ENCODE measurements at regions not wholly inside any gene's neighbourhood (a gene's known extent, or its start where the extent isn't known, plus 50 kb on each side); places are given as distances from the start of the nearest gene placed in this dataset.

DNA sequence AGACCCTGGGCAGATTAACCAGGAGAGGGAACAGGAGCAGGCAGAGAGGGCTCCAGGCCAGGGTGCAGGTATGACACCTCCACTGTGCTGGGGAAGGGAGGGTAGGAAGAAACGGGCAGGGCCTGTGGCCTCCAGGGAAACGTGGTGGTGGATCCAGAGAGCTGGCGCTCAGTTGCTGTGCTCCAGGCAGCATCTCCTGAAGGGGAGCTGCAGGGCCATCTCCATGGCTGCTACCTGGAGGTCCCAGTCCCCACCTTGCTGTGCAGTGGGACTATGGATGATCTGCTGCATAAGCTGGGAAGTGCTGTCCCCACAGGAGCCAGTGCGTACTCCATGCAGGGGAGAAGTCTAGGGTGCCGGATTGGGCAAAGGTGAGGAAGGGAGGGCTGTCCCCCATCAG is 125.9 kb upstream of the RUNX3 start:
- no peak for DNase-seq

DNA sequence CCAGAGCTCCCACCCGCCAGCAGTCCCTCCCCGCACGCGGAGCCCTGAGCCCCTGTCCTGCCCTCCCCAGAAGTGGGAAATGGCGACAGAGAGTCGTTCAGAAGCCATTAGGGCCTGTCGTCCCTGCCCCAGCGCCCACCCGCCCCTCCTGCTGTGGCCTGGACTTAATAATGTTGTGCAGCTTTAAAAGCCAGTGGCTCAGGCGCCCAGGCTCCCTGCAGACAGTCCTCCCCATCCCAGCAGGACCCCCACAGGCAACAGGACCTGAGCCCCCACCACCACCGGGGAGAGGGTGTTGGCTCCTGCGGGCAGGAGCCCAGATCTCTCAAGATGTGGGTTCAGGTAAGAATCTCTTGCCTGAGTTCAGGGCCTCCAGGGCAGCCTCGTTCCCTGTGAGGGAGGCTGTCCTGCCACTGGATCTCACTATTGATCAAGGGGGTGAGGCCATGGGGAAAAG is 125.3 kb upstream of the RUNX3 start:
- DNase-seq = no peak

DNA sequence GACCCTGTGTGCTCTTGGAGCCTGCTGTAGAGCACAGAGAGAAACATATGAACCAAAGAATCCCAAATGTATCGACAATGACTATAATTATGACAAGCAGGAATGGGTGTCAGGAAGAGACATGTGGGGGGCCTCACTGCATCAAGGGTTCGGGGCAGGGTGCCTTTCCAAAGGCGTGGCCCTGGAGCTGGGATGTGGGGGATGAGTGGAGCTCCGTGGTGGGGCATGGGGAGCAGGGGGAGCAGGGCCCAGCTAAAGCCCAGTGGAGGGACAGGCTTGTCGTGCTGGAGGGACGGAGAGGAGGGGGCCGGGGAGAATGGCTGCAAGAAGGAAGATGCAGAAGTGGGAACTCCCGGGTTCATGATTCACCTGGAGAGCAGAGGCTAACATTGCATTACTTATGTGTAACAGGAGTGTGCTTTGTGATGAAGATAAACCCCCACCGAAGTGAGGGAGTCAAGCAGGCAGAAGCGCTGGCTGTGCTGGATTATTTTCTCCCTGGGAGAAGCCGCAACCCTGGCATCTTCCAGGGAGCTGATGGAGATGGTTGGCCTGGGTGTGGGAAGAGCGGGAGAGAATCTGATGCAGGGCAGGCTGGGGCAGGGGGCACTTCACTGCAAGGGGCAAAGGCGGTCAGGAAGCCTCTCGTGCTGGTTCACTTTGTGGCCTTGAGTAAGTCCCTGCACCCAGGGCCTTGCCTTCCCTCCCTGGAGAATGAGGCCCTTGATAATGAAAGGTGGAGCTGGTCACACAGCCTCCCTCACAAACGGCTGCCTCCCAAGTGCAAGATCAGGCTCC is 124.6 kb upstream of the RUNX3 start:
- DNase-seq = no peak

DNA sequence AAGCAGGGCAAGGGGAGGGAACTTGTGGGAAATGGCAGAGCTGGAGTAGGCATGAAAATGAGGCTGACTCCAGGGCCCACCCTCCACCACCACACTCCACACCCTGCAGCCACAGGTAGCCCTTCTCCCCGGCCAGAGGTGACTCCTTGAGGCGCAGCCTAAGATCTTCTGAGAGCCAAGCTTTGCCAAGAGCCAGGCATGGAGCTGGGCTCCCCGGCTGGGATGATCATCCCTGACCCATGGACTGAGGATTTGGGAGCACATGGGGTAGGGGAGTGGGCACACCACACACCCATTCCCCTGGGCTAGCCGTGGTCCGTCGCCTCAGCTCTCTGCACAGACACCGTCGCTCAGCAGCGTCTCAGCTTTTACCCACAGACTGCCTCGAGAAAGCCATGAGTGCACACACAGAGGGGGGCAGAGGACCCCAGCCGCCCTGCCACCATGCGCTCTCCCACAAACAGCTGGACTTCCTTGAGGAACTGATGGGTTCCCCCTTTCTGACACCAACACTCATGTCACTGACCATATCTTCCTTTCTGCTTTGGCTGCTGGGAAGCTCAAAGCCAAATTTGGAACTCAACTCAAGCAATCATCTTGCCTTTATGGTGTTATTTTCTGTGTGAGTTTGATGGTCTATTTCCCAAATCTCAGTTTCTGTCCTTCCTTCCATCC is 123.6 kb upstream of the RUNX3 start:
- no peak for DNase-seq

DNA sequence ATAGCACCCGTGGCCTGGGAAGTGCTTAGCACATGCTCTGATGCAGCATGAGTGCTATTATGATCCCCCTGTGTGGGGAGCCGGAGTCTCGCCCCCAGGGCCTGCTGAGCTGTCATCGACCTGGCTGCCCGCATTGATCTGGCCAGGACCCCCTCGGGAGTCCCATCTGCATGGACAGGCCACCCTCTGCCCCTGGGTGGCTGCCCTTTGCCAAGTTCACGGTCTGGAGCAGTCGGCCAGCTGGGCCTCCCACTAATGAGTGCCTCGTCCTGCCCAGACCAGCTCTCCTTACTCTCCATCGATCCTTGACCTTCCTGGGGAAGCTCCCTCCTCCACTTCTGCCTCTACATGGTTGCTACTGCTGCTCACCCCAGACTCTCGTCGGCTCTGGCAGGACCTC is 121.8 kb upstream of the RUNX3 start:
- DNase-seq = no peak

DNA sequence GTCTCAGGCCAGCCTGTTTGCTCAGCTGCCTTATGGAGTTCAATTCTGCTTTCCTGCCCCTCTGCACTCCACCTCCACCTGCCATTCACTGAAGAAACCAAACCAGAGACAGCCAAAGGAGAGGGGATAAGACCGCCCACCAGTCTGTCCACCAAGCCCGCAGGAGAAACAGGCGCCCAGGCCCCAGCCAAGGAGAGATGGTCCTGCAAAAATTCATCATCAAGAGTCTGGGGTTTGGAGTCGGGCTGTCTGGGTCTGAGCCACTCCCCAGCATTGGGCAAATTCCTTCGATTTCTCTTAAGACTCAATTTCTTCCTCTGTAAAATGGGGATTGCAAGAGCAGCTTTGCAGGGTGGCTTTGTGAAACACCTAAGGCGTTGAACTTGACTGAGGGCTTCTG is 121.4 kb upstream of the RUNX3 start:
- DNase-seq = no peak

DNA sequence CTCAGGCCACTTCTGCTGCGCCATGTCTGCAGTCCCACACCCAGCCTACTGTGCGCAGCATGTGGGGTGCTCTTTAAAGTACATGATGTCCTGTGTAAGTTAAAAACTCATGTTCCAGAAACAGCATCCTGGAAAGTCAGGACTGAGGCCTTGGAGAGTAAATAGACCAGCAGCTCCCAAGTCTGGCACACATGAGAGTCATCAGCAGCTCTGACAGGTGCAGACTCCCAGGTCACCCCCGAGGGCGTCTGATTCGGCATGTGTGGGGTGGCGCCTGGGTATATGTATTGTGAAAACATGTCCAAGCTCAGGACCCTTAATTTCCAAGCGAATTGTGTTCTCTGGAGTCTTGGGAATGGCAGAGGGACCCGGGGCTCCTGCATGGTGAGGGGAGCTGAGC is 120.1 kb upstream of the RUNX3 start:
- no peak for DNase-seq

DNA sequence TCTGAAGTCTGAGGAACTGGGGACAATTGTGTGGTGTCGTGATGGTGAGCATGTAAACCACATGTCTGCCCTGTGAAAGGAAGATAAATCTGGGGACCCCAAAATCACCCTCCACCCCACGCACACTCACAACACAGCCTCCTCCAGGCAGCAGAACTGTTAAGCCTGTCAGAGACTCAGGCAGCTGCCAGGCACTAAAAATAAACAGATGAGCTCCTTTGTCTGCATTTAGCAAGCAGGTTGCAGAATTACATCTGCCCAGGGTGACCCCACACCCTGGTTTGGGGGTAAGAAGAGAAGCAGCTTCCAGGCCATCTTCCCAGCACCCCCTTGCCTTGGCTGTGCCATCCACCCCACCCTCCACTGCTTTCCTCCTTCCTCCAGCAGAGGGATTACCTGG is 119.1 kb upstream of the RUNX3 start:
- no peak for DNase-seq

DNA sequence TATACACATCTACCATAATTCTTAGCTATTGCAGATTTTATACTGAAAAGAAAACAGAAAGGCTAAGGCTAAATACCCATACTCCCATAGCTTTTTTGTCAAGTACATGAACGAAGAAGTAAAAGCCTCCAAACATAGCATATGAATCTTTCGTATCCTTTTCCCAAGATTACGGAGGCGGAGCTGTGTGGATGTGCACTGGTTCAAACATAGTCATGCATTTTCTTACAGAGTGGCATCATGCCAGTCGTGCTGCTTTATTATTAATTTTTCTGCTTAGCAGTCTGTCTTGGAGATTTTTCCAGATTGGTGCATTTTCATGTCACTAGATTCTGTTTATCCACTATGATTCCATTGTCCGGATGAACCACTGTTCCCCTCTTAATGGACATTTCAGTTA is 118.7 kb upstream of the RUNX3 start:
- DNase-seq = no peak

DNA sequence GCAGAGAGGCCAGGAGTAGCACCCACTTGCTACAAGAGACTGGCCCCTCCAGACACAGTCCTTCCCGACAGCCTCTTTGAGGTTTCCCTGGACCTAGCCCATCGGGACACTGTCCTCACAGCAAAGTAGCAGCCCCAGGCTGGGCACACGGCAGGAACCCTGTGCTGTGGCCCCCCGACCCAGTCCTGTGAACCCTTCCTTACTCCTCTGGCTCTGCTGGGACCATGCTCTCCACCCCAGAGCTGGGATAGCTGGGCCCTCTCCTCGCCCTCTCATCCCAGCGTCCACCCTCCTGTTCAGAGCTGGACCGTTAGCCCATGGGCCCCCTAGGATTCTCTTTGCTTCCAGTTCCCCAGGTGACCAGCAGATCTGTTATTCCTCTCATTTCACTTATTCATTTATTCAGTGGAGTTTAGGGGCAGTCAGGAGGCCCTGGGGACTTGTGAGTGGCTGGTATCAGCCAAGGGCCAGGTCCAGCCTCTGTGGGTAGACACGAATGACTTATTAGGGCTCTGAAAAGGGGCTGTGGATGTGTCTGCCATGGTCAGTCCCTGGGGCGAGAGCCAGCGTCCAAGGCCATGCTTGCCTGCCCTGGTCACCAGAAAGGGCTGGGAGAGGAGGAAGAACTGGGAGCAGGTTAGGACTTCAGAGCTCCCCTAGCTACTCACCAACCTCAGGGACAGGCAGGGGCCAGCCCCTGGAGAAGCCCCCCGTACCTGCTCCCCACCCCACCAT is 117.6 kb upstream of the RUNX3 start:
- DNase-seq = no peak

DNA sequence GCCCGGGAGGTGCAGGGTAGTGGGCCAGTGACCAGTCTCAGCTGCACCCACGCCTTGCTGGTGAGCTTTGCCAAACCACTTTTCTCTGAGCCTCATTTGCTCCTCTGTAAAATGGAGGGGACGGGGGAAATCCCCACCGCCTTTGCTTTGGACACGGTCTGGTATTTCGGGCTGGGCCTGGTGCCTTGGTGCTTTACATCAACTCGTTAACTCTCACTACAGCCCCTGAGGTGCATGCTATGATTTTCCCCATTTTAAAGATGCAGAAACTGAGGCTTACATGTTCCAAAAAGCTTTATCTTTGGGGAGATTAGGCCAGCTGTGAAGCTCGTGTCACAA is 116.1 kb upstream of the RUNX3 start:
- no peak for DNase-seq

DNA sequence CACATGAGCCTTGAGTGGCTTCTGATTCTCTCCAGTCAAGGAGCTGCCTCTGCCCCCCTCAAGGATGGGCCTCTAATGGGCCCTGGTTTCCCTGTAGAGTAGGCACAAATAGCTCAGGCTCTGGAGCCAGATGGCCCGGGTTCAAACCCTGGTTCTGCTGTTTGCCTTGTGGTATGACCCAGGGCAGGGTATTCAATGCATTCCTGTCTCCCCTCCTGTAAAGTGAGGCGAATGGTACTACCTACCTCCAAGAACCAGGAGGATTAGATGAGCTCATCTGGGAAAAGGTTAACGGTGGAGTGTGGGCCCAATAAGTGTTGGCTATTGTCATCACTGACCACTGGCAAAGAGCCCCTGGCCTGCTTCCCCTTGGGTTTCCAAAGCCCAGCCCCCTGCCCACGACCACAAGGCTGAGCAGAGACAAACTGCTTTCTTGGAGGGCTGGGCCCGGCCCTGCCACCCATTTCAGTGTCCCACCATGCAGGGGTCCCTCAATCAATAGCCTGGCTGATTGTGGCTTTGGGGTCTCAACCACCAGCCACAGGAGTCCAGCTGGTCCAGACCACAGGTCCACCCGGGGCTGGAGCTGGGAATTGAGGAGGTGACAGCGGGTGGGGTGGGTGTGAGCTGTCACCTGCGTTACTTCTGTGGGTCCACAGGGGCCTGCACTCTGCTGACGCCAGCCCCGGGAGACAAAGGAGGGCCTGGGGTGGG is 115.6 kb upstream of the RUNX3 start:
- no peak for DNase-seq

DNA sequence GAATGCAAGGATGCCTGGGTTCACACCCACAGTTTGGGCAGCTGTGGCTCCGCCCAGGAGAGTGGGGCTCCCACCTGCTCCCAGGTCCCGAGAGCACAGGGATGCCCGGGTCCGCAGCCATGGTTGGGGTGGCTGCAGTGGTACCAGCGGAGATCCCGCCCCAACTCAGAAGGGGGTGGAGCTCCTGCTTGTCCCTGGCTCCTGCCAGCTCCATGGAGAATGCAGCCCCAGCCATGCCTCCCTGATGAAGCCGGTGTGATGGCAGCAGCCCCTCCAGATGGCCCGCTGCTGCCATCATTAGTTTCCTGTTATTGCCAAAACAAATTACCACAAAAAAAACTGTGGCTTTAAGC is 113.1 kb upstream of the RUNX3 start:
- DNase-seq = no peak

DNA sequence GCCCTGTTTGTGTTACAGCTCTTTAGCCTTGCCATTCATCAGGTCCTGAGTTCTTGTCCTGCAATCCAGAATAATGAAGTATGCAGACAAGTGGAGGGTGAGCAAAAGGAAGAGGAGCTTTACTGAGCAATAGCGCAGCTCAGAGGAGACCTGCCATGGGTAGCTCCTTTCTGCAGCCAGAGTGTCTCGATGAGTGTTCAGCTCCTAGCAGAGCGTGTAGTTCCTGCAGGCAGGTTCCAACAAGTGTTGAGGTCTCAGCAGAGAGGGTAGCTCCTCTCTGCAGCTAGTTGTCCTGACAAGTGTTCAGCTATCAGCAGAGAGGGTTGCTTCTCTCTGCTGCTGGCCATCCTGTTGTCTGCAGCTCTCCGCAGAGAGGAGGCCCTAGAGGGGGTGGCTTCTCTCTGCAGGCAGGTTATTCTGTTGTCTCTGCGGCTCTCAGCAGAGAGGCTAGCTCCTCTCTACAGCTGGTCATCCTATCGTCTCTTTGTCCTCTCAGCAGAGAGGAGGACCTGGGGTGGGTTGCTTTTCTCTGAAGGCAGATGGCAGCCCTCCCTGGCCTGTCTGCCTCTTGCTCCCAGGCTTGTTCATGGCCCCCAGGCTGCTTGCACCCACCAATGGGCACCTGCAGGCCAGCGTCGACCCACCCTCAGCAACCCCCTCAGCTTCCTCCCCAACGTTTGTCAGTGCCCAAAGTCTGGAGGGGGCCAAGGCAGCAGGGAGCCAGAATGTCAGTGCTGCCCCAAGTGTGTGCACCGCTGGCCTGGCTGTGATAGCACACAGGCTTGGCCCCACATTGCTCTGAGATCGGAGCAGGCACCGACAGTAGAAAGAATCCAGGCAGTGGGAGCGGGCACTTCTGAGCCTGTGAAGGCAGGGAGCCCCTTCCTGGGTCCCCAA is 112.5 kb upstream of the RUNX3 start:
- no peak for DNase-seq

DNA sequence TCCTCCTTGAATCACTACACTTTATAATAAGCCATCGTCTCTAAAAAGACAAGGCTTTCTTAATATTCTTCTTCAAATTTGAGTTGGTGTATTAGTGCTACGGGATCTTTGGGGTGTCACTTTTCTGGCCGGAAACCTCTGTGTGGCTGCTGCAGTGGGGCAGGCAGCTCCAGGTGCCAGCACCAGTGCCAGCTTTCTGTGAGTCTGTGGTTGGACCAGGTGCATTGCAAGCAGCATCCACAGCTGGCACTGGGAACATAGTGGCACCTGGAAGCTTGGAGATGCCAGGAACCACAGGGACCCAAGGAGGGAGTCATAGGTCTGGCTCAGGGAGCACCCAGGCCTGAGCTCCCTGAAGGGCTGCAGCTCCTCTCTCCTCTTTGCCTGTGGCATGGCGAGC is 111.8 kb upstream of the RUNX3 start:
- DNase-seq = no peak

DNA sequence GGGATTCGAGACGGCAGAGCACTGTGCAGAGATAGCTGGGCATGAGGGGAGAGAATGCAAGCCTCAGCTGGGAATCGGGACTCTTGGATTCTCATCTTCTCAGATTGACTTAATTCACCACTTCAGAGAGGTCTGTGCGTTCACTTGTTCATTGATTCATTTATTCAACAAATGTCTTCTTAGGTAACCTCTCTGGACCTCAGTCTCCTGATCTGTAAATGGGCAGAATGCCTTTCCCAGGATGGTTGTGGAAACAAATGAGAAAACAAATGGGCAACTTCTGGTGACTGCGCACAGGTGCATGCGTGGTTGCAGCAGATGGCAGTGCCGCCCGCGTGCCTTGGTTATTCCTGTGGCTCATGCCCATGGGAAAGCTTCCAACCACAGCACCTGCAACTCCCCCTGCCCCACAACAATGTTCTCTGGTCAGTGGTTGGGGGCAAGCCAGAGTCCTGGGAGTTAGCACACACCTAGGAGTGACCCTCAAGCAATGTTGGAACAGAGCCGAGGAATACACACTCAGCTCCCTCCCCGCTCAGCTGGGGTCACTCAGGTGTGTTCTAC is 110.1 kb upstream of the RUNX3 start:
- no peak for DNase-seq

DNA sequence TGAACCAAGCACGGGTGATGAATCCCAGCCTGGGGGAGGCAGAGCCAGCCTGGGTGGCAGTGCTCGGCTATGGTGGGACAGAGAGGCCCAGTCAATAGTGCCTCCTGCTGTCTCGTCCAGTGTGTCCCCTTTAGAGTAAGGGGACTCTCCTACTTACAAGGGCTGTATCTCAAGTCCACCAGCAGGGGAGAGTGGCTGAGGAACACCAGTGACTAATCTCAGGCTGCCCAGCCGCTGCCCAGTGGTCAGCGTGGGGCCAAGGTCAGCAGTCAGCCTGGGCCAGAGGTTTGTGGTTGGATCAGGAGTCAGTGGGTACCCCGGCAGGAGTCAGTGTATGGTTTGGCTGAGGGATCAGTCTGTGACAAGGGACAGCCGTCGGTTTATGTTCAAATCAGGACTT is 109.2 kb upstream of the RUNX3 start:
- no peak for DNase-seq

DNA sequence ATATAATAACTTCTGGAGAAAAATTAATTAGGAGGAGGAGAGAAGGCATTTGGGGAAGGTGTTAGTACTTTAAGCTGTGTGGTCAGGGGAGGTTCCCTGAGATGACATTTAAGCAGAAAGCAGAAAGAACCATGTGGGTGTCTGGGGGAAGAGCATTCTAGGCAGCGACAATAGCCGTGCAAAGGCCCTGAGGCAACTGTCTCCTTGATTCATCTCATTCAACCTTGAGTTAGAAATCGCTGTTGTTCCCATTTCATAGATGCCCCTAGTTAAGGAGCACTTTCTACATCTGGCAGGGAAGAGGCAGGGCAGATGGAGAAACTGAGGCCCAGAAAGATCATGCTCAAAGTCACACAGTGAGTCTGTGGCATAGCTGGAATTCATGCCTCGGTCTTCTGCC is 108.6 kb upstream of the RUNX3 start:
- DNase-seq = no peak

DNA sequence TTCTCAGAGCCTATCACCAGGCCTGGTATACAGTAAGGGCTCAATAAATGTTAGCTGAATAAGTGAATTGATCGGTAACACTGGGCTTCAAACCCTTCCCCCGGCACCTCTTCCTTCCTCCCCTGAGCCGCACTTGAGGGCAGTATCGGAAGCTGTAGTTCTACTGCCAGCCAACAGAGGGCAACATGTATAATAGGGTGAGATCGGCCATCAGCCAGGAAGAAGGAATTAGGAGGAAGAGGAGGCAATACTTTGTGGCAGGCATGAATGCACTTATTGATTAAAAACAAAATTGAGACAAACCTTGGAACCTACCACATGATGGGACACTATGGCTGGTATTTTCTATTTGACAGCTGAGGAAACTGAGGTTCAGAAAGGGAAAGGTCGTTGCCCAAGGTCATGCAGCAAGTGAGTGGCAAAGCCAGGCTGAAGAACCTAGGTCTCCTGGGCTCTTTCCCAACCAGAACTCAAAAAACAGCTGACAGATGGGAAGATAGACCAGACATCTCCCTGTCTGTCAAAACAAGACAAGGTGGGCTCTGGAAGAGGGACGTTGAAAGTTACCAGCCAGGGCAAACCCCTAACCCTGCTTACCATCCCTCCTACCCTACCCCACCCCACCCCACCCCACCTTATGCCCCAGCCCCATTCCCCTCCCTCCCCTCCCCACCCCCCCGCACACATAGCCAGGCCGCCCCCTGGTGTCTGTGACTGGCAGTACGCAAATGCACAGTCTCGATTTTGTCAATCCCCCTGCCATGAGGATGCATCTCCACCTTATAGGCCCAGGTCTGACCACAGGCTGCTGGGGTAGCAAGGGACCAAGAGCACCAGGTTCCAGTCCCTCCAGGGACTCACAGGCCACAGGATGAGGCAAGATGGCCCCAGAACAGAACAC is 107.3 kb upstream of the RUNX3 start:
- DNase-seq = no peak

DNA sequence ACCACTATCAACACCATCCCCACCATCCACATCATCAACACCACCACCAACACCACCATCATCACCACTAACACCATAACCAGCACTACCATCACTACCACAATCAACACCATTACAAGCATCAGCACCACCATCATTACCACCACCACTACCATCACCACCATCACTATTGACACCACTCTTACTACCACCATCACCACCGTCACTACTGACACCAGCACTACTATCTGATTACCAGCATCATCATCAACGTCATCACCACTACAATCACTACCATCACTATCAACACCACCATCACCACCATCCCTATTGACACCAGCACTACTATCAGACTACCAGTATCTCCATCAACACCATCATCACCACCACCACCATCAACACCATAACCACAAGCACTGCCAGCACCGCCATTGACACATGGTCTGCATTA is 106.1 kb upstream of the RUNX3 start:
- DNase-seq = no peak
